ENCODE measurements at regions not wholly inside any gene's neighbourhood (a gene's known extent, or its start where the extent isn't known, plus 50 kb on each side); places are given as distances from the start of the nearest gene placed in this dataset.

DNA sequence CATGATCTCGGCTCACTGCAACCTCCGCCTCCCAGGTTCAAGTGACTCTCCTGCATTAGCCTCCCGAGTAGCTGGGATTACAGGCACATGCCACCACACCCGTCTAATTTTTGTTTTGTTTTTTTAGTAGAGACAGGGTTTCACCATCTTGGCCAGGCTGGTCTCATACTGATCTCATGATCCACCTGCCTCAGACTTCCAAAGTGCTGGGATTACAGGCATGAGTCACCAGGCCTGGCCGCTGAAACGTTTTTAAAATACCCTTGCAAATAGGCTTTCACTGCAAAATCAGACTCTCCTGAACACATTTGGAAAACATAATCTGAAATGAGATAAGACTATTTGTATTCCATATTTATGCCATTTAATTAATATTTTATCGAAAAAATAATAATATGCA lies 826.1 kb upstream of the CNTN5 start:
- Histone ChIP-seq H3K27ac (no peak overlapping the region), H3K9me3 (peaks cover 0 to 3% (median 0%) of the 10 kb centered on the region in 8 donors), H3K4me1 (no peaks in the 10 kb centered on the region), H3K4me3 (no peak overlapping the region), H3K36me3 (no peaks in the 10 kb centered on the region), H3K27me3 (replicated peaks in 1 of 7) (no peaks in the 10 kb centered on the region)
- no peak for DNase-seq
- WGBS, 5 donors = 82 to 88% (median 85%) methylated on average over 7 of the region's 7 CpGs
- intact Hi-C loops (cut with DNase I; ENCODE audit: low total_unique reads) = no loop called here
- no peak for TF ChIP-seq POLR2AphosphoS5 (IDR thresholded peaks at IDR 0.05)
- TF ChIP-seq POLR2A (IDR thresholded peaks at IDR 0.05) = no peak

DNA sequence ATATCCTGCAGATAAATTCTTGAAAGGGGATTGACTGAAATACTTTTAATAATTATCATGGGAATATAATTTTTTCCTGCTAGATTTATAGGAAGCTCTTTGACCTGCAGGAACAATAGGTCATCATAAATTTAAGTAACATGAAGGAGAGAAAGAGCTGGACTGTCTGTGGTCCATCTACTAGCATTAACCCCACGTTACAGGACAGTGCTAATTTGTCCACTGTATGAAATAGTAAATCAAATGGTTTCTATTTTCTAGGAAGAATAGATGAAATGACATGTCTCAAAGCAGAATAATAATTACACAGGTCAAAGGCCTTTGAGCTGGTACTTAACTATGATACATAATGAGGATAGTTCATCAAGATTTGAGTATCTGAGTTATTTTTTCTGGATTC lies 825.4 kb upstream of the CNTN5 start:
- DNase-seq = no peak
- 50 to 65% (median 62%) methylated on average over 1 of the region's 1 CpG for WGBS, 5 donors
- Histone ChIP-seq H3K9me3 (peaks cover 0 to 7% (median 0%) of the 10 kb centered on the region in 8 donors), H3K27me3 (replicated peaks in 1 of 7) (no peaks in the 10 kb centered on the region), H3K27ac (no peak overlapping the region), H3K4me1 (no peaks in the 10 kb centered on the region), H3K4me3 (no peak overlapping the region), H3K36me3 (no peaks in the 10 kb centered on the region)
- intact Hi-C loops (cut with DNase I; ENCODE audit: low total_unique reads) = no loop called here
- TF ChIP-seq POLR2A (IDR thresholded peaks at IDR 0.05) = no peak
- no peak for TF ChIP-seq POLR2AphosphoS5 (IDR thresholded peaks at IDR 0.05)
- TF ChIP-seq, protein P1, sequence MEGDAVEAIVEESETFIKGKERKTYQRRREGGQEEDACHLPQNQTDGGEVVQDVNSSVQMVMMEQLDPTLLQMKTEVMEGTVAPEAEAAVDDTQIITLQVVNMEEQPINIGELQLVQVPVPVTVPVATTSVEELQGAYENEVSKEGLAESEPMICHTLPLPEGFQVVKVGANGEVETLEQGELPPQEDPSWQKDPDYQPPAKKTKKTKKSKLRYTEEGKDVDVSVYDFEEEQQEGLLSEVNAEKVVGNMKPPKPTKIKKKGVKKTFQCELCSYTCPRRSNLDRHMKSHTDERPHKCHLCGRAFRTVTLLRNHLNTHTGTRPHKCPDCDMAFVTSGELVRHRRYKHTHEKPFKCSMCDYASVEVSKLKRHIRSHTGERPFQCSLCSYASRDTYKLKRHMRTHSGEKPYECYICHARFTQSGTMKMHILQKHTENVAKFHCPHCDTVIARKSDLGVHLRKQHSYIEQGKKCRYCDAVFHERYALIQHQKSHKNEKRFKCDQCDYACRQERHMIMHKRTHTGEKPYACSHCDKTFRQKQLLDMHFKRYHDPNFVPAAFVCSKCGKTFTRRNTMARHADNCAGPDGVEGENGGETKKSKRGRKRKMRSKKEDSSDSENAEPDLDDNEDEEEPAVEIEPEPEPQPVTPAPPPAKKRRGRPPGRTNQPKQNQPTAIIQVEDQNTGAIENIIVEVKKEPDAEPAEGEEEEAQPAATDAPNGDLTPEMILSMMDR (IDR thresholded peaks at IDR 0.05 in 8 of 11, conservative IDR thresholded peaks at IDR 0.05 in 3 of 11) = no peak

DNA sequence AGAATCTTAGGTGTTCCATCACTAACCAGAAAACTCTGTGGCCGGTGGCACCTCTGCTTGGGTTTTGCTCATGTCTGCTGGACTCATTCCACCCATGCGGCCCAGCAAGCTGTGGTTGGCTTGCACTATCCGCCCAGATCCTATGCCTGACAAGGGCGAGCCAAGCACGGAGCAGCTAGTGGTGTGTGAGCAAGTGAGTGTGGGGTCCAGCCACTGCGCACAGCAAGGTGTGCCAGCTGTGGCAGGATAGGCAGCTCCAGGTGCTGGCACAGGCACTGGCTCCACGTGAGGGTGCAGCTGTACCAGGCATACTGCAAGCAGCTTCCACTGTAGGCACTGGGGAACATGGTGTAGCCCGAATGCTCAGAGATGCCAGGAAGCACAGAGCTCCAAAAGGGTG lies 813.7 kb upstream of the CNTN5 start:
- no peak for DNase-seq
- Histone ChIP-seq H3K4me1 (no peaks in the 10 kb centered on the region), H3K36me3 (no peaks in the 10 kb centered on the region), H3K4me3 (no peak overlapping the region), H3K9me3 (peaks cover 0 to 27% (median 7%) of the 10 kb centered on the region in 8 donors), H3K27me3 (replicated peaks in 1 of 7) (no peaks in the 10 kb centered on the region), H3K27ac (no peak overlapping the region)
- TF ChIP-seq POLR2A (IDR thresholded peaks at IDR 0.05) = no peak
- TF ChIP-seq, protein P1 (IDR thresholded peaks at IDR 0.05 in 8 of 11, conservative IDR thresholded peaks at IDR 0.05 in 3 of 11) = no peak
- TF ChIP-seq POLR2AphosphoS5 (IDR thresholded peaks at IDR 0.05) = no peak
- intact Hi-C loops (cut with DNase I; ENCODE audit: low total_unique reads) = no loop called here
- 85 to 97% (median 92%) methylated on average over 8 of the region's 8 CpGs for WGBS, 5 donors

DNA sequence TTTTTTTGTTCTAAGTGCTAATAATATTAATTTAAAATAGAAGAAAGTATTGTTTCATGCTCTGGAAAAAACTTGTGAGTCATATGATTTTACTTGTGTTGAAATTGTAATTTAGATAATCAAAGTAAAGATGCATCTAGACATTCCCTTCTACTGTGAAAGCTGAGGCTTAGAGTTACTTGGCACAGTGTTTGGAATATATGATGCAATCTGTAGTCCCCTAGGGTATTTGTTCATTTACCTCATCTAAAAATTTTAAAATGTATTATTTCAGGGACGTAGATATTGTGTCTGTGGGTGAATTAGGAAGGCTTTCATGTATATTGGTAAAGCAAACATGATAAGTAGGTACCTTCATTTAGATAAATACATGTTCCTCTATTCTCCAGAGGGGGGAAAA lies 793.5 kb upstream of the CNTN5 start:
- H3K27ac ChIP-seq = no peak overlapping the region
- intact Hi-C loops (cut with DNase I; ENCODE audit: low total_unique reads) = no loop called here
- 52 to 78% (median 63%) methylated on average over 1 of the region's 1 CpG for WGBS, 5 donors
- H3K9me3 ChIP-seq = peaks cover 0 to 5% (median 0%) of the 10 kb centered on the region in 8 donors
- H3K27me3 ChIP-seq (replicated peaks in 1 of 7) = no peaks in the 10 kb centered on the region
- no peak for DNase-seq
- H3K36me3 ChIP-seq = no peaks in the 10 kb centered on the region
- no peak for TF ChIP-seq POLR2AphosphoS5 (IDR thresholded peaks at IDR 0.05)
- TF ChIP-seq, protein P1 (IDR thresholded peaks at IDR 0.05 in 8 of 11, conservative IDR thresholded peaks at IDR 0.05 in 3 of 11) = no peak
- no peak for TF ChIP-seq POLR2A (IDR thresholded peaks at IDR 0.05)
- no peak overlapping the region for H3K4me3 ChIP-seq
- no peaks in the 10 kb centered on the region for H3K4me1 ChIP-seq

DNA sequence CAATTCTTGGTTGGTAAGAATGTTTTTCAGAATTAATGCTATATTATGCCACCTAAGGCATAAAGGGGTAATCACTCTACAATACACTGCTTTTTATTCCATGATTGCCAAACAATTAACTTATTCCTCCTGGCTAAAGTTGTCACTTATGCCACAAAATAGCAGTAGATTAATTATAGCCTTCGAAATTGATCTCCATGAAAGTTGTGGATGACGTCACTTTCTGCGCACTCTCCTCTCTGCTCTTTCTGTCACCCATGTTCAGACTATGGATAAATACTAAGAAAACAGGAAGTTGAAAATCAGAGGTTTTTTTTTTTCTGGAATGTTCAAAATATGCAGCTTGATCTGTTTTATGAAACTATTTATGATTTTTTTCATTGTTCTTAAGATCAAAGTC lies 790.1 kb upstream of the CNTN5 start:
- TF ChIP-seq POLR2A (IDR thresholded peaks at IDR 0.05) = no peak
- TF ChIP-seq POLR2AphosphoS5 (IDR thresholded peaks at IDR 0.05) = no peak
- TF ChIP-seq, protein P1 (IDR thresholded peaks at IDR 0.05 in 8 of 11, conservative IDR thresholded peaks at IDR 0.05 in 3 of 11) = no peak
- H3K36me3 ChIP-seq = no peaks in the 10 kb centered on the region
- no peak overlapping the region for H3K27ac ChIP-seq
- H3K9me3 ChIP-seq = peaks cover 0 to 5% (median 0%) of the 10 kb centered on the region in 8 donors
- 83 to 91% (median 87%) methylated on average over 3 of the region's 3 CpGs for WGBS, 5 donors
- DNase-seq = no peak
- intact Hi-C loops (cut with DNase I; ENCODE audit: low total_unique reads) = no loop called here
- H3K27me3 ChIP-seq (replicated peaks in 1 of 7) = no peaks in the 10 kb centered on the region
- no peaks in the 10 kb centered on the region for H3K4me1 ChIP-seq
- no peak overlapping the region for H3K4me3 ChIP-seq
